DND-41 (cell line): ENCODE measurements at regions not wholly inside any gene's neighbourhood (a gene's known extent, or its start where the extent isn't known, plus 50 kb on each side); places are given as distances from the start of the nearest gene placed in this dataset.

Experiments used
- ATAC-seq: fragments of 200-7000 bp; cut with Tn5 transposase; 3 replicates; pipeline ENCODE4 v1.9.1; 2021; ENCODE audit warnings: low read depth; ENCODE audit not compliant: insufficient read depth
- DNase-seq: peaks from one replicate; pipeline ENCODE4 v3.0.0-alpha.2; 2020
- H2AFZ ChIP-seq: 2 replicates; pipeline ENCODE4 v1.6.0; 2012; ENCODE audit warnings: low read depth, low read length
- H3K27ac ChIP-seq: 2 replicates; pipeline ENCODE4 v1.5.1; 2012; ENCODE audit warnings: low read length, inconsistent platforms
- H3K27me3 ChIP-seq: fragments of 200-600 bp; sonication (generic); 2 replicates; pipeline ENCODE4 v1.6.0; 2012; ENCODE audit warnings: low read length, mild to moderate bottlenecking, inconsistent platforms; ENCODE audit not compliant: insufficient read depth, poor library complexity
- H3K36me3 ChIP-seq: 2 replicates; pipeline ENCODE4 v1.5.1; 2012; ENCODE audit warnings: low read length, inconsistent platforms; ENCODE audit not compliant: insufficient read depth
- H3K4me1 ChIP-seq: 2 replicates; pipeline ENCODE4 v1.5.1; 2012; ENCODE audit warnings: mild to moderate bottlenecking, low read length; ENCODE audit not compliant: insufficient read depth
- H3K4me2 ChIP-seq: 2 replicates; pipeline ENCODE4 v1.6.0; 2012; ENCODE audit warnings: mild to moderate bottlenecking, moderate library complexity, low read length, inconsistent platforms; ENCODE audit not compliant: insufficient read depth
- H3K4me3 ChIP-seq, 2 experiments: fragments of 200-600 bp in 1 of 2; shearing (Covaris generic) in 1 of 2; 2 replicates each; pipeline ENCODE4 v1.5.1; 2012 to 2016; ENCODE audit warnings: inconsistent platforms in 2 of 2, low read length in 2 of 2, mild to moderate bottlenecking in 2 of 2, low read depth in 1 of 2, moderate library complexity in 1 of 2
- H3K79me2 ChIP-seq: 2 replicates; pipeline ENCODE4 v1.6.0; 2012; ENCODE audit warnings: low read length, inconsistent platforms; ENCODE audit not compliant: insufficient read depth
- H3K9ac ChIP-seq: 2 replicates; pipeline ENCODE4 v1.6.0; 2012; ENCODE audit warnings: low read depth, mild to moderate bottlenecking, inconsistent platforms, low read length, moderate library complexity
- H3K9me3 ChIP-seq: 2 replicates; pipeline ENCODE4 v1.5.1; 2012; ENCODE audit warnings: low read length, moderate library complexity, mild to moderate bottlenecking, inconsistent platforms; ENCODE audit not compliant: insufficient read depth, severe bottlenecking
- H4K20me1 ChIP-seq: 2 replicates; pipeline ENCODE4 v1.6.0; 2012; ENCODE audit warnings: low read length; ENCODE audit not compliant: insufficient read depth
- EZH2 ChIP-seq: IDR thresholded peaks from 3 replicates; pipeline ENCODE4 v1.6.1; 2012; ENCODE audit warnings: borderline replicate concordance, low read depth, mild to moderate bottlenecking, moderate library complexity, low read length, inconsistent platforms; ENCODE audit not compliant: severe bottlenecking
- TF ChIP-seq, protein P1 (sequence below): IDR thresholded peaks from 2 replicates; pipeline ENCODE4 v1.5.1; 2012; ENCODE audit warnings: borderline replicate concordance, low read length, moderate library complexity, mild to moderate bottlenecking; ENCODE audit not compliant: poor library complexity, severe bottlenecking; ENCODE audit errors: extremely low read depth

DNA sequence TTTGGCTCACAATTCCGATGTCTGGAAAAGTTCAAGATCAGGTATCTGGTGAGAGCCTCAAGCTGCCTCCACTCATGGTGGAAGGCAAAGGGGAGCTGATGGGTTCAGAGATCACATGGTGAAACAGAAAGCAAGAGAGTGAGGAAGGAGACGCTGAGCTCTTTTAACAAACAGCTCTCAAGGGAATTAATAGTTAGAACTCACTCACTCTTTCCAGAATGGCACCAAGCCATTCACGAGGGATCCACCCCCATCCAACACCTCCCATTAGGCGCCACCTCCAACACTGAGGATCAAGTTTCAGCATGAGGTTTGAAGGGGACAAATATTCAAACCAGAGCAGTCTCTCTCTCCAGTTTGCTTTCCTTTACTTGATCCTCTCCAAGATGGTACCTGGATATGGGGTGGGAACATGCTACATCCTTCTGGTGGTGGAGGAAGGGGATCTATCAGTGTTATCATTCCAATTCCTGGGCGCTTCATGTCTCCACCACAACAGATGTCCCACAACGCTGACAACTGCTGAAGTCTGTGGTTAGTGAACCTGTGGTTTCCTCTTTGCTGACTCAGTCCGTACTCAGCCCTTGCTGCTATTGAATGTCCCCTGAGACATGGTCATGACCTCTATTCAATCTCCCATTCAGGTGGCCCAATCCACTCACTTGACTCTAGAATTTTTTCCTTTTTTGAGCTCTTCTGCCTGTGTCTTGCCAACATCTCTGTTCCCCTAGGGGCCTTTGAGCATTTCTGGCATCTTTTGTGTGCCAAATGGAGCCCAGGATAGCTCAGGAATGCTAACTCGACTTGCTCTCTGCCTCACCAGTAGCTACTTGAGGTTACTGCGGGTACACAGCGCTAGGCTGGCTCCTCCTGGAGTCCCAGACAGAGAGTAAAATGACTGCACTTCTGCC, 395.2 kb downstream of the MID1IP1 start:
- DNase-seq: peak; percentile 79
- Histone ChIP-seq H4K20me1 (no peaks in the 10 kb centered on the region), H3K36me3 (no peaks in the 10 kb centered on the region), H3K27me3 (no peaks in the 10 kb centered on the region), H3K4me1 (peaks cover 61% of the 10 kb centered on the region), H3K27ac (peak overlapping the region; percentile 91), H3K4me3 (peak overlapping the region in 1 of 2 experiments; percentile 42; a peak in 2 of 4 replicates), H3K9ac (peak overlapping the region; percentile 42), H3K4me2 (peak overlapping the region; percentile 67), H3K79me2 (no peaks in the 10 kb centered on the region), H3K9me3 (no peaks in the 10 kb centered on the region), H2AFZ (no peak overlapping the region)
- no peak for TF ChIP-seq EZH2
- TF ChIP-seq, protein P1, sequence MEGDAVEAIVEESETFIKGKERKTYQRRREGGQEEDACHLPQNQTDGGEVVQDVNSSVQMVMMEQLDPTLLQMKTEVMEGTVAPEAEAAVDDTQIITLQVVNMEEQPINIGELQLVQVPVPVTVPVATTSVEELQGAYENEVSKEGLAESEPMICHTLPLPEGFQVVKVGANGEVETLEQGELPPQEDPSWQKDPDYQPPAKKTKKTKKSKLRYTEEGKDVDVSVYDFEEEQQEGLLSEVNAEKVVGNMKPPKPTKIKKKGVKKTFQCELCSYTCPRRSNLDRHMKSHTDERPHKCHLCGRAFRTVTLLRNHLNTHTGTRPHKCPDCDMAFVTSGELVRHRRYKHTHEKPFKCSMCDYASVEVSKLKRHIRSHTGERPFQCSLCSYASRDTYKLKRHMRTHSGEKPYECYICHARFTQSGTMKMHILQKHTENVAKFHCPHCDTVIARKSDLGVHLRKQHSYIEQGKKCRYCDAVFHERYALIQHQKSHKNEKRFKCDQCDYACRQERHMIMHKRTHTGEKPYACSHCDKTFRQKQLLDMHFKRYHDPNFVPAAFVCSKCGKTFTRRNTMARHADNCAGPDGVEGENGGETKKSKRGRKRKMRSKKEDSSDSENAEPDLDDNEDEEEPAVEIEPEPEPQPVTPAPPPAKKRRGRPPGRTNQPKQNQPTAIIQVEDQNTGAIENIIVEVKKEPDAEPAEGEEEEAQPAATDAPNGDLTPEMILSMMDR: no peak
- peak; percentile 87 for ATAC-seq

DNA sequence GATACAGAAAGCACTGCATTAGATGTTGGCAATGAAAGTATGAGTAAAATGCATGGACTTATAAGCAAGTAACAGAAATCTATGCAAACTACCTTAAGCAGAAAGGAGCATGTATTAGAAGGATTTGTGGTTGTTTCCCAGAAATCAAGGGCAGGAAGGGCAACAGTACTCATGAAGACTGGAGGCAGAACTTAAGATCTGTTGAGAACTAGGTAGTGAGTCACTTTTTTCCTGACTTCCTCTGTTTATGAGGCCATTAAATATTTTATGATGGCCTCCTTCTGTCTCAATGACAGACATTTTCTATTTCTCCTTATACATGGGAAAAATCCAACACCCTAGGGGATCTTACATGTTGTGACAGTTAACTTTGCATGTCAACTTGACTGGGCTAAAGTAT, 398.2 kb downstream of the MID1IP1 start:
- DNase-seq (no peak), ATAC-seq (no peak)
- Histone ChIP-seq H3K4me1 (peaks cover 60% of the 10 kb centered on the region), H3K9me3 (no peaks in the 10 kb centered on the region), H2AFZ (no peak overlapping the region), H3K27me3 (no peaks in the 10 kb centered on the region), H3K4me2 (no peak overlapping the region), H3K9ac (no peak overlapping the region), H3K36me3 (no peaks in the 10 kb centered on the region), H3K79me2 (no peaks in the 10 kb centered on the region), H4K20me1 (no peaks in the 10 kb centered on the region), H3K4me3 (no peak overlapping the region), H3K27ac (no peak overlapping the region)
- TF ChIP-seq, protein P1: no peak
- TF ChIP-seq EZH2: no peak

DNA sequence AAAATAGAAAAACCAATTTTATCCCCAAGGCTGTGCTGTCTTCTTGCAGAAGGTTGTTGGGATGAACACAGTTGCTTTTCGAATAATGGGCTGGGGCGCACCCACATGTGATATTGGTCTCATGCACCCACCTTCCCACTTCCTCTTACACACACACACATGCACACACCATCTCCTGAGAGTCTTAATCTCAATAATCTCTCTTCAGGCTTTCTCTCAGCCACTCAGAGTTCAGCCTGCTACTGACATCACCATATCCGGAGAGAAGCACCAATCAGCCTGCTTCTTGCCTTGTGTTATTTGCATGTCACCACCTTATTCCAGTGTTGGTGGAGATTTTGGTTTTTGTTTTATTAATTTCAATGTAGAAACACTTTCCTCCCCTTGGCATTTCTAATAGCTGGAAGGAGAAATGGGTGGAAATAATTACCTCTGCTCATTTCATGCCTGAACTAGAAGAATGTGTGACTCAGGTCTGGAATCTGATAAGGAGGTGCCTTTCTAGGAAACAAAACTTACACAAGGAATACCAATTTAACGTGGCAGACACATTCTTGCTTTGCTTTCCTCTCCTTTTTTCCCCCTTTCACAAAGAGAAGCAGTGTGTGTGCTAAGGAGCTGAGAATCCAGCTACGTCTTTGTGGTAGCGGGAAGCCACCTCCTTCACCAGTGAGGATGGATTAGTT, 400.2 kb downstream of the MID1IP1 start:
- Histone ChIP-seq H3K27ac (no peak overlapping the region), H3K4me2 (no peak overlapping the region), H4K20me1 (no peaks in the 10 kb centered on the region), H3K9me3 (no peaks in the 10 kb centered on the region), H3K79me2 (no peaks in the 10 kb centered on the region), H3K4me1 (peaks cover 40% of the 10 kb centered on the region), H3K9ac (no peak overlapping the region), H3K27me3 (no peaks in the 10 kb centered on the region), H2AFZ (no peak overlapping the region), H3K36me3 (no peaks in the 10 kb centered on the region), H3K4me3 (no peak overlapping the region)
- ATAC-seq (peak; percentile 50), DNase-seq (peak; percentile 35)
- TF ChIP-seq, protein P1: no peak
- TF ChIP-seq EZH2: no peak
